Hematopoietic multipotent progenitor cell (in vitro differentiated cells): ENCODE measurements at regions not wholly inside any gene's neighbourhood (a gene's known extent, or its start where the extent isn't known, plus 50 kb on each side); places are given as distances from the start of the nearest gene placed in this dataset.

Experiments
- DNase-seq, 3 donors: peaks; one replicate each; pipeline ENCODE4 v3.0.0-alpha.2; 2011 to 2015; ENCODE audit warnings: low read depth in 2 of 3, low spot score in 2 of 3

DNA sequence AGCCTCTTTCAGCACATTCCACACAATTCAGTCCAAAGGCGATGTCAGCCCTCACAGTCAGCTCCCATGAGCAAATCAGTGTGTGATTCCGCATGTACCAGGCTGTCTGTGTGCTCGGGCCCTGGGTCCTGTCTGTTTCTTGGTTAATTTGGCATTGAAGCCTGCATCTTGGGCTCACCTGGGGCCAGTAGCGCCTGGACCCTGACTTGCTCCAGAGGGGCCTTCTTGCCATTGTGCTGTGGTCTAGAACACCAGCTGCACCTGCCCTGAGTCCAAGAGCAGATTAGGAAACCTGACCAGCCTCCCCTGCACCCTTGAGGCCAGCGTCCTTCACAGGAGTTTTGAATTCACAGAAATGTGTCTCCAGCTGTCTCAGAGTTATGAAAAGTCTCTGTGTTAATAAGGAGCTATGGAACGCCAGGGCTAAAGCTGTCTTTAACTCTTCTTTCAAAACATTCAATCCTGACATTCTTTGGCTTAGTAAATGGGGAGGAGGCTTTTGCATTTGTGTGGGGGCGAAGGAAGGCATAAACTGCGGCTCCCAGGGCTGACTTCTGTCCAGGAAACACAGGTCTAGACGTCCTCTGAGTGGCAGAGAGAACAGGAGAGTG is 102.2 kb downstream of the ARF6 start:
- no peak for DNase-seq

DNA sequence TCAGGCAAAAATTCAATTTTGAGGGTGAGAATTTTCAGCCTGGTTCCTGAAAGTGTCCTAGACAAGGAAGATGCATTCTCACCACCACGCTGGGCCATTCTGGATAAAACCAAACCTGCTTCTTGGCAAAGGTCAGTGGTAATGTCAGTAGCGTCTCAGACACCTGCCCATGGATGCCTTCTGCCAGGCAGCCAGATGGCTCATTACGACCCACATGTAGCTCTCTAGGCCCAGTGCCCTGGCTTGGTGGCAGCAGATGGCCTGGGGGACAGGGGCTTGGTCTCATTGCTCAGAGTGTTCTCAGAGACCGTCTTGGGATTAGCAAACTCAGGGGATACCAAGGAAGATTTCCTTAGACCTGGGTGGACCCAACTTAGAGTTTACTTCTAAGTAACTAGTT is 105.1 kb downstream of the ARF6 start:
- no peak for DNase-seq

DNA sequence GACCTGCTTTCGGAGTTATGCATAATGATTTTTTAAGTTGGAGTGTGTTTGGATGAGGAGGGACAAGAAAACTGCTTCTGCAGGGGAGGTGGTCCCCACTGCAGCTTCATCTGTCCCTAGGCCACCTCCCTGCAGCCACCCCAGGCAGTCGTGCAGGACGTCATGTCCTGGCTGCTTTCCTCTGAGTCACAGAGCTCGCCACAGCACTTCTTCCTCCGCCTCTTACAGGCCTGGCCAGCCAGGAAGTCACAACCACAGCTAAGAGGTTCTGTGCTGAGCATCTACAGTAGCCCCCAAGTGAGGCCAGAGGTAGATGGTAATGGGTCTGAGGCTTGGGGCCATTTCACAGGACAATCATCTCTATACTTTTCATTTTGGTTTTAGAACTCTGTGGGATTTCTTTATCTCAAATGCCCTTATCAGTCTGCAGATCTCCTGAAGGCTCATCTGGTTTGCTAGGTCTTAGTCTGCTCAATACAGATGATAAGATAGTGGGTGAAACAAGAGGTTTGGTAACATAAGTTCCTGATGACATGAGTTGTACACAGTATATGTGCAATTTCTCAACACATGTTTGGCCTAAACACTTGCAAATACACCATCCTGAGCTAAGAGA is 106.4 kb downstream of the ARF6 start:
- peak; percentile 37 to 94 (median 90) for DNase-seq

DNA sequence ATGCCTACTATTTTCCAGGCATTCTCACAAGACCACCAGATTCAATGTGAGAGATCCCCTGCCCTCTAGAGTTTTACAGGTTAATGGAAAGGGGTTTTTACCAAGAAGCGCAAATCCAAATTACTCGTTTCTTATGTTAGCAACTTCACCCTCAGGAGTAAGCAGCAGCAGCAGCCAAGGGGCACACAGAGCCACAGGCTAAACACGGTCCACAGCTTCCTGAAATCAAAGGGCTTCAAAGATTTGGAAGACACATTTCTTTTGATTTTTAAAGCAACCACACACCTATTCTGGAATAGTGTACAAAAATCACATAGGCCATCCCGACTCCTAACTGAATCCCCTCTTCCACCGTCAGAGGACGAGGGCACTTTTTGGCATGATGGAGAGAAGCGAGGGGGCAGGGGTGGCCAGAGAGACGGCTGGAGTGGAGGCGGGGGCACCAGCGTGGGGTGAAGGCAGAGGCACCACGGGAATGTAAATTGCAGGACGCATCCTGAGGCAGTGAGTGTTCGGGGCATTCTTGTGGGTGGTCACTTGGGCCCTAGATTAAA is 107.0 kb downstream of the ARF6 start:
- no peak for DNase-seq

DNA sequence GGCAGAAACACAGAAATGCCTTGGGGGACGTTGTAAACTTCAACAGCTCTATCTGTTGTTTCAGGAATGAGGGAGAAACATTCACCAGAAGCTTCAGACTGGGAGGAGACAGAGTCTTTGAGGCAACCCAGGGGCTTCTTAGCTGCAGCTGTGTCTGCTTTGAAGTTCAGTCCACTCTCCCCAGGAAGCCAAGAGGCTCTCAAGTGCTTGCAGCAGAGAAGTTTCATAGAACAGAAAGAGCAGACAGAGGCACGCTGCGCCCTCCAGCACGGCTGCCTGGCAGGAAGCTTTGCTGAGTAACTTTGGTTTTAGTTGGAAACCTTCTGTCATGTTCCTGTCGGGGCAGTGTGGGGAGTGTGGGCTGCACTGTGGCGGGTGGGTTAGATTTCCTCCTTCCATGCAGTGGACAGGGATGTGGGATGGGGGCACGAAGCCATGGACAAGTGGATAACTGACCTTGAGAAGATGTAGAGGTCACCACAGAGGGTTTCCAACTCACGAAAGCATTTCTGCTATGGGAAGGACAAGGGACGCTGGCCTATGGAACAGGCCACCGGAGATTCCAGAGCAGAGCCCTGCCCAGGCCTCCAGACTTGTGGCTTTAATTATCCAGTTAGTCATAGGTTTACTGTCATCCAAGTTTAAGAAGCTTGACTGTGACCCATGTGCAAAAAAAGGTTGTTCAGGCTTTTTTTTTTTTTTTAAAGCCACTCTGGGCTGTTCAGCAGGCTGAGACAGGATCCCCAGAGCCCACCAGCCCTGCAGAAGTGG is 107.7 kb downstream of the ARF6 start:
- peak; percentile 31 to 74 (median 68) for DNase-seq

DNA sequence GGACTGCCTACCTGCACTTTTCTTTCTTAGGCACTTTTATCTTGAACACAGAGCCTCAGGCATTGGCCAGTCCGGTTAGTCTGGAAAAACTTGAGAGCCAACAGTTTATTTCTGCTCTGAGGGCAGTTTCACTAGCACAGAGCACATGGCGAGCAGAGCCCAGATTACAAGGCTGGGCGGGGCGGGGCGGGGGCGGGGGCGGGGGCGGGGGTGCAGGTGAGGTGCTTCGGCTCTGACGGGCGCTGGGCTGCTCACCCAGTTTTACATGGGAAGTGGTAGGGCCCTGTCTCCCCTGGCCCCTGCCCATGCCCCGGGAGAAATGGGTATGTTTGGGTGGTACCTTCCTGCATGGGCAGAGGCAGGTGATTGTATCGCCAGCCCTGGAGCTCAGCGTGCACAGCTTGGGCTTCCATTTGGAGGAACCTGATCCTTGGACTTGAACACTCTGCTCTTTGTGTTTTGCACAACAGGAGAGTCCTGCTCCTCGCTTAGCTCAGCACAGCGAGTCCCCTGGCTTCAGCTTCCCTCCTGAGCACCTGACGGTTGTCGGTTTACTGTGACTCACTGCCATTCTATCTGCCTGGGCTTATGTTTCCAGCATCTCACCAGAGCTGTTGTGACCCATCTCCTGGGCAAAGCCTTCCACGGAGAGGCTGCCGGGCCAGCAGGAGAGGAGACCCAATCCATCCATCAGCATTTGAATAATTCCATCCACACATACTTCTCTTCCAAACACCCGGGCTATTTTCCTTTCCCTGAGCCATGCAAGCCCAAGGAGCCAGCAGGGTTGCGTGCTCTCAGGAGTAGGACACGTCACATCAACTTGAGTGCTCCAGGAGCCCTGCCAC is 108.5 kb downstream of the ARF6 start:
- peak in 2 of 3 donors; percentile 32 to 61 for DNase-seq

DNA sequence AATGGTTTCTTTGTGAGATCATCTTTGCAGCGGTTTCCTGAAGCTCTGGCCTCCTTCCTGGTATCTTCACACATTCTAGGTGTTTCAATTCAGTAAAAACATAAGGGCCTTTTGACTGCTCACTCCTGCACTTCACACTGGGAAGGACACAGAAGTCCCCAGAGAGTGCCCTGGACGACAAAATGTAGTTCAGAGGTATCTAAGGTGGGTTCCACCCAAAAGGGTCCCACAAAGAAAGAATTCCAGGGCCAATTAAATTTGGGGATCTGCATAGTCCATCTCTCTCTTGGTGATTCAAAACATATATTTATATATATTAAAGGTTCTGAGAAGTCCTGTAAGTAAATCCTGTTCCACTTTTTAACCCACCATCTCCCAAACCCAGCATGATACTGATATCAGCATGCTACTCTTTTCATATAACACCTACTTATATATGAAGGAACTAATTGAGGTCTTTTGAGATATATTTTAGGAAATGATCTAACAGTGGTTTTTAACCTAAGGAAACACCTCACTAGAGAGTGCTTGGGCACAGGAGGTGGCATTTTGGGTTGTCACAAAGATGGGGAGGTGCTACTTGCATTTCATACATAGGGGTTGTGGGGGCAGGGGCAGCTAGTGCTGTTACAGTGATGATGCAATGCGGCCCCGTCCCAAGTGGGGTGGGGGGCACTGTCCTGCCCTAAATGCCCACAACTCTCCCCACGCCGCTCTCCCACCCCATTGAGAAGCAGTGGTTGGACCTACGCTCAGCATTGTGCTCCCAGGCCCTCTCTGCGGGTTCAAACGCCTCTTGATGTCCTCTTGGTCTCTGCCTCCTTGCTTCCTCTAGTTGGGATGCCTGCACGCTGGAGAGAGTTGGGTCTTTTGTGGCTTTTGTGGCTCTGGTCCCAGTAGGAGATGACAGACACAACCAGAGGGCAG is 109.4 kb downstream of the ARF6 start:
- DNase-seq = peak in 2 of 3 donors; percentile 25 to 29

DNA sequence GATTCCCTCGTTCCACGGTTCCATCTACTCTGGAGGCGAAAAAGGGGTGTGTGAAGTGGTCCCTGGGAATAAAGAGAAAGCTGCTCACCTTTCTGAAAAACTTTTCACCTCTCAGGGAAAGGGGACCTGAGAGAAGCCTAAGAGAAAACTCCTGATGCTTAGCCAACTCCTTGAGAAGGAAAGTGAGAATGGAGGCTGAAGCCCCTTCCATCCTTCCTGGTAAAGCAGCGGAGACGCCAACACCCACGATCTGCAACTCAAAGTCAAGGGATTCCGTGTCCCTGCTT is 110.0 kb downstream of the ARF6 start:
- DNase-seq = no peak

DNA sequence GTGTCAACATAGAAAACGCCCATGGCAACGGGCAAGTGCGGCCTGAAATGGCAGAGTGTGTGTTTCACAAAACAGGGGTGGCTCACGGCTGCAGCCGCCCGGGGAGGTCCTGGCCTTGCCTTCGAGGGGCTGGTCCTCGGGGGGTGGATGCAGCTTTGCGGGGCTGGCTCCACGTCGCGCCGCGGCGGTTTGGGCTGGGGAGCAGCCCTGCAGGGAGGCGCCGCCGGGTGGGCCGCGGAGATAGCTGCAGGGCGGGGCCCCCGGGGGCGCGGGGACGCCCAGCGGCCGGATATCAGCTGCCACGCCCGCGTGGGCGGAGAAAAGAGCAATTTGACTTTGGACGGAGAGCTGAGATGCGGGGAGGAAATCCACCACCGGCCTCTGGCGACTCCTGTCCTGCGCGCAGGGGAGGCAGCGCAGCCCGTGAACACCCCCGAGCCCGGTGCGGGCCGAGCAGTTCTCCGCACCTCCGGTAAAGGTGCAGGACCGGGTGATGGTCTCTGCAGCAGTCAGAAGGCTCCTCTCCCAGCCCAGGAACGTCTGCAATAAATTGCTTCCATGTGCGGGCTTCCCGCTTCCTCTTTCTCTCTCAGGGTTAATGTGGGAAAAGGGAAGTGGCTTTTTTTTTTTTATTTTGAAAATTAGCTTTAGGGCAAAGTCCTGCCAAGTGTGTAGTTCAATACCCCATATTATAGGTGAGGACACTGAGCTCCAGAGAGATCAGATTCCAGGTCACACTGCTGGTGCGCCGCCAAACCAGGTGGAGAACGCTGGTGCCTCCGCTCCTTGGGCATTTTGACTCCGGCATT is 110.5 kb downstream of the ARF6 start:
- peak; percentile 55 to 85 (median 85) for DNase-seq

DNA sequence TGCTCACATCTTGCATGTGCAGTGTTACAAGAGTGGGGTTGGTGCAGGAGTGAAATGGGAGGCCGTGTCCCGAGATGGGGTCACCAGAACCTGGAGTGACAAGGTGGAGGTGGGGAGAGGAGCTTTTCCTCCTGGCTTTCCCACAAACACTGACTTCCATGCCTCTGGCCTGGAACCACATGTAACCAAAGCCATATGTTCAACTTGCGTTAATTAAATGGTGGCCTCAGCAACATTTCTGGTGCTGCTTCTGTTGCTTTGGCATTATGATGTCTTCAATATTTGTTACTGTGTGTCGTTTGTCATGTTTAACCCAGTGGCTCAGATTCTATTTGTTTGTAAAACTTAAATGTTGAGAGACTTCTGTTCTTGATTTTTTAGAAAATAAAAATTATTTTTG is 110.2 kb downstream of the VCPKMT start:
- DNase-seq = no peak

DNA sequence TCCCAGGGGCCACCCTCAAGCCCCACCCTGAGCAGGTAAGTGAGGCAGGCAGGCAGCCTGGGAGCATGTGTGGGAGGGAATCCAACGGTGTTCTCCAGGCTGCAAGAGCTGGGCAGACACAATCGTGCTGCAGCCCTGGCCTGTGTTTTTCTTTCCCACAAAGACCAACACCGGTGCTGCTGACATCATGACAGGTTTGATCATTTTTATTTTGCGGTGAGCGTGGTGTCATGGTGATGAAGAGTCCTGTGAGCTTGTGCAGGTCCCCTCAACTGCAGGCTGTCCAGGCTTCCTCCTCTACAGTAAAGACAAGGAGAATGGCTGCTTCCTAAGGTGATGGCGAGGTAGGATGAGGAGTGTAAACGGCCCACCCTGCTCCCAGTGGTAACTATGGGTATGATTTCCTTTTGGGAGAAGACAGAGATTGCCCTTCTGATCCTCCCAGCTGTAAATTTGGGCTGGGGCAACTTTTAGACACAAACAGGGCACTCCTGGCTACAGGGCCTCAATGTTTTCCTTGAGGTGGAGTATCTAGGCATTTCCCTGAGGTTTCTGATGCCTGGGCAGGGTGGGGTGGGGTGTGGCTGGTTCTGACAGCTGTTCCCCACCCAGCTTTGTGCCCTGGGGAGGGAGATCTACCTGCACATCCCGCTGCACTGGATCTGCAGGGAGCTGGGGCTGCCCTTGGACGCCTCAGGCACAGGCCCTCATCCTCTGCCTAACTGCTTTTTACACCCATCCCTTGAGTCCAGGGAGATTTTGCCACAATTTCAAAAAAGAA is 109.1 kb downstream of the VCPKMT start:
- DNase-seq = no peak

DNA sequence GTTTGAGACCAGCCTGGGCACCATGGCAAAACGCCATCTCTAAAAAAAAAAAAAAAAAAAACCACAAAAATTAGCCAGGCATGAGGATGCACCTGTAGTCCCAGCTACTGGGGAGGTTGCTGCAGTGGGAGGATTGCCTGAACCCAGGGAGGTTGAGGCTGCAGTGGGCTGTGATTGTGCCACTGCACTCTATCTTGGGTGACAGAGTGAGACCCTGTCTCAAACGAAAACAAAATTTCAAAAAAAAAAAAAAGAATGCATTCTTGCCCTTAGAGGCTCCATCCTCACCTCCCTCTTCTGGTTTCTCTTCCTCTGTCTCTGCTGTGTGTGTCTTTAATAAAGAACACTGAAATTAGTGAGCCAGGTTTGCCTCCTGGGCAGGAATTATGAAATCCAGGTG is 107.8 kb downstream of the VCPKMT start:
- no peak for DNase-seq

DNA sequence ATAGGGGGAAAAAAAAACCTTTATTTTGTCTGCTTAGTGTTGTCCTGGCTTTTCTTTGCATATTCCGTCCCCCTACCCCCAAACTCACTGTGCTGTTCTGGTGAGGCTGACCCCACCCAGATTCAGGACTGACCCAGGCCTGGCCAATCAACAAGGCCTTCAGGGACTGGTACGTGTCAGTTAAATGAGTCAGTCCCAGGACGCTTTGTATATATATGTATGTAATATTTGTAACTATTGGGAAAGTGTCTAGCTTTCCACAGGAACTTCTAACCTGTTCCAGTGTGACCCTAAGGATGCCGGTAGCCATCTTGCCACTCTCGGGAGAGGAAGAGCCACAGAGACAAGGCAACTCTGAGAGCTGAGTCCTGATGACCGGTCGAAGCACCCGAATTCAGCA is 107.4 kb downstream of the VCPKMT start:
- DNase-seq = no peak

DNA sequence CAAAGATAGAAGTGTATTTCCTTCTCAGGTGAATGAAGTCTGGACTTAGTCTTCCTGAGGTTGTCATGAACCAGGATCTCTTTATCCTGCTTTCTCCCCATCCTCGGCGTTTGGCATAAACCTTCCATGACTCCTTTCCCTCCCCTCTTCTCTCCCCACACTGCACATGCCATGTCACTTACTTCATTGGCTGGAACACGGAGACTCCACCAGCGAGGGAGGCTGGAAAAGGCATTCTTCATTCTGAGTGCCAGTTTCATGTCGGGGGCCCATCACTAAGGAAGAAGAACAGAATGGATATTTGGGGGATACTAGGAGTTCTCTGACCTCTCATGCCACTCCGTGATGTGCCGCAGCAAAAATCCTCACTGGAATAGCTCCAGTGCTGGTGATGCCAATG is 105.6 kb downstream of the VCPKMT start:
- DNase-seq = no peak

DNA sequence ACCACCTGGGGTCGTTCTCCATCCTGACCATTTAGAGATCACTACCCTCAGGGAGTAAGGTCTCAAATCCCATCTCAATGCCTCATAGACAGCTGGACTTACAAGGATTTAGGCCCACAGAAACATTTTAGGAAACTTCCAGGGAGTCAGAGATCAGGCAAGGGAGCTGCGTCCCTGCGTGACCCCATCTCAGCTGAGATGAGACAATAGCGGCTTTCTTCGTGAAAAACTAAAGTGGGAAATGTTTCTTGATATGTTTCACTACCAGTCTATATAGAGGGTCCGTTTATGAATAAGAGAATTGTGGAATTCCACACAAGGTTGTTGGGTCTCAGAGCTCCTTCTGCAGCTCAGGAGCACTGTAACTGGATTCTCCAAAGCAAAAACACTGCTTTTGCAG is 105.1 kb downstream of the VCPKMT start:
- no peak for DNase-seq

DNA sequence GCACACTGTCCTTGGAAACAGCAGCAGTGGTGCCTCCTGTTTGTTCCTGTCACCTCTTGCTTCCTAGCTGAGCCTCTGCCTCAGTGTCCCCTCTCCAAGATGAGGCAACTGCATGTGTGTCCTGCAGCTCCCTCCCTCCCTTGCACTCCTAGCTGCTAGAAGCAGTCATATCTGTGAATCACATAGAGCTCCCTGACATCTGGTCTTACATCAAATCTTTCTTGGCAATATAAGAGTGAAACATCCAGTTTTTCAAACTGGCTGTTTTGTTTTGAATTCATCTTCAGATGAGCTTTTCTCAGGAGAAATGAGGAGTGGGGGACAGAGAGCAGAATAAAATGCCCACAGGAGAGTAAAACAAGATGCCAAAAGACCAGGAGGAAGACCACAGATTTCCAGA is 103.7 kb downstream of the VCPKMT start:
- no peak for DNase-seq

DNA sequence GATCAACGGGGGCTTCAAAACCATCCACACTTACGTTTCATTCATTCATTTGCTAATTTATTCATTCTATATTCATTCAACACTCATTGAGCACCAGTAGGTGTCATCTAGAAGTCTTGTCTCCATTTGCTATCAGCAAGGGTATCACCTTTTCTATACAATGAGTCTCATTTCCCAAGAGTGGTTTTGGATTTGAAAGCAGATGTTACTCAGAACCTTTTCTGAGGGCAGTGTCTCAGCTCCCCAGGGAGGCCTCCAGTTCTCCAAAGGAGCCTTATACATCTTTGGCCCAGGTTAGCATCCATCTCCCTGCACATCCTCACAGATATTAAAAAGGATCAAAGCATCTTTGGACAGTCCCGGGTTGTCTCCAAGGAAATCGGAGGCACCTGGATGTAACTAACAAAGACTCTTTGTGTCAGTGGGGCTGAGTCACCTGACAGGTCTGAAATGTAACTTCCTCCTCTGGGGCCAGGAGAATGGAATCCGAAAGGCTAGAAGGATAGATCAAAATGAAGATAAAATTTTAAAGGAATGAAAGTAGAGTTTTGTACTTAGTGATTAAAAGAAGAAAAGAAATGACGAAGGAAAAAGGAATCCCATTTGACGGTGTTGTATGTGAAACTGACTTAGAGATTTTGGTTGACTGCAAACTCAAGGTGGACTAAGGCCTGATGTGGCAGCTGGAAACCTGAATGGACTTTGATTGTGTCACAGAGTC is 103.0 kb downstream of the VCPKMT start:
- no peak for DNase-seq

DNA sequence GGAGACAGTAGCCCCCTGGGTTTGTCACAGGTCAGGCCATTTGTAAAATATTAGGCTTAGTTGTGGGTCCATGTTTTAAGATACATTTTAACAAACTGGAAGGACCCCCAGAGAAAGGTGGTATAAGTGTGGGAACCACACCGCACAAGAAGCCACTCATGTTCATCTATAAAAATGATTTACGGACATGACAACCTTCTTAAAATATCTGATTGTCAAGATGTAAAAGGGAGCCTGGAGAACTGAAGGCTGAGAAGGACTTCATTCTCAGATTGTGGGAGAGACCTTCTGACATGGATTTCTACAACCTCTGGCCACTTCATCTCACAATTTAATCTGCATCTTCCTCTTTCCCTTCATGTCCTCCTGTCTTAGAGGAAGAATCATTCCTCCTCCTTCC is 102.4 kb downstream of the VCPKMT start:
- DNase-seq = no peak
